ENCODE measurements at regions not wholly inside any gene's neighbourhood (a gene's known extent, or its start where the extent isn't known, plus 50 kb on each side); places are given as distances from the start of the nearest gene placed in this dataset.
"Not testable (repeated sequence)": the region's sequence is repeated elsewhere in the genome, so short reads cannot be mapped to it uniquely, and the experiment has no call there.

DNA sequence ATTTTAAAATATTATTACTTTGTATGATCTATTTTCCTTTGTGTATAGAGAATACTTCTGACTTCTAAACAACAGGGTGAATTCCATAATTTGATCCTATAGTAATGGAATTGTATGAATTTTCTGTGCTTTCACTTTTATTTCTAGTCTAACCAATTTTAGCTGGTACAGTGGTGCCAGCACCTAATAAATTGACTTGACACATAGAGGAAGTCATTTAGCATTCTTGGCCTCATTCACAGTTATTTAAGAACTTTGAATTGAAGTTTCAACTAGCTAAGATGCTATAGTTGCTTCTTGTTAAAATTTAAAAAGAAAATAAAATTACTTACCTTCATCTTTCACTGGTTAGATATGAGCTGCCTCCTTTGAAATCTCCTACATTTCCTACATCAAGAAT lies 220.4 kb downstream of the CPS1 start:
- intact Hi-C loops (cut with DNase I, micrococcal nuclease), result no loop called here
- H3K4me3 ChIP-seq (ENCODE audit: low read length), result no peak overlapping the region
- Mint-ChIP-seq H3K36me3 (ENCODE audit: low read depth) (no peaks in the 10 kb centered on the region), H3K9me3 (peaks cover 4% of the 10 kb centered on the region), H3K27me3 (no peaks in the 10 kb centered on the region), H3K4me1 (ENCODE audit: low read depth) (no peaks in the 10 kb centered on the region), H3K4me3 (no peak overlapping the region), H3K27ac (no peak overlapping the region)
- CTCF ChIA-PET, result no interaction called here
- no peaks in the 10 kb centered on the region for H3K4me1 ChIP-seq (ENCODE audit: insufficient read depth, low read length)
- no peaks in the 10 kb centered on the region for H3K9me3 ChIP-seq (ENCODE audit: control insufficient read depth in 1 of 2, insufficient read depth in 1 of 2, low read length in 2 of 2)
- no peaks in the 10 kb centered on the region for H3K27me3 ChIP-seq (ENCODE audit: control insufficient read depth in 1 of 2, insufficient read depth in 2 of 2, low read length in 2 of 2)
- no peak for ATAC-seq (ENCODE audit: poor library complexity)
- POLR2A ChIA-PET, result no interaction called here
- H3K27ac ChIP-seq (ENCODE audit: low read depth in 1 of 2, low read length in 2 of 2), result no peak overlapping the region
- no peaks in the 10 kb centered on the region for H3K36me3 ChIP-seq (ENCODE audit: insufficient read depth, low read length)
- DNase-seq, result no peak
- TF ChIP-seq, protein P1, sequence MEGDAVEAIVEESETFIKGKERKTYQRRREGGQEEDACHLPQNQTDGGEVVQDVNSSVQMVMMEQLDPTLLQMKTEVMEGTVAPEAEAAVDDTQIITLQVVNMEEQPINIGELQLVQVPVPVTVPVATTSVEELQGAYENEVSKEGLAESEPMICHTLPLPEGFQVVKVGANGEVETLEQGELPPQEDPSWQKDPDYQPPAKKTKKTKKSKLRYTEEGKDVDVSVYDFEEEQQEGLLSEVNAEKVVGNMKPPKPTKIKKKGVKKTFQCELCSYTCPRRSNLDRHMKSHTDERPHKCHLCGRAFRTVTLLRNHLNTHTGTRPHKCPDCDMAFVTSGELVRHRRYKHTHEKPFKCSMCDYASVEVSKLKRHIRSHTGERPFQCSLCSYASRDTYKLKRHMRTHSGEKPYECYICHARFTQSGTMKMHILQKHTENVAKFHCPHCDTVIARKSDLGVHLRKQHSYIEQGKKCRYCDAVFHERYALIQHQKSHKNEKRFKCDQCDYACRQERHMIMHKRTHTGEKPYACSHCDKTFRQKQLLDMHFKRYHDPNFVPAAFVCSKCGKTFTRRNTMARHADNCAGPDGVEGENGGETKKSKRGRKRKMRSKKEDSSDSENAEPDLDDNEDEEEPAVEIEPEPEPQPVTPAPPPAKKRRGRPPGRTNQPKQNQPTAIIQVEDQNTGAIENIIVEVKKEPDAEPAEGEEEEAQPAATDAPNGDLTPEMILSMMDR (IDR thresholded peaks at IDR 0.05), result no peak

DNA sequence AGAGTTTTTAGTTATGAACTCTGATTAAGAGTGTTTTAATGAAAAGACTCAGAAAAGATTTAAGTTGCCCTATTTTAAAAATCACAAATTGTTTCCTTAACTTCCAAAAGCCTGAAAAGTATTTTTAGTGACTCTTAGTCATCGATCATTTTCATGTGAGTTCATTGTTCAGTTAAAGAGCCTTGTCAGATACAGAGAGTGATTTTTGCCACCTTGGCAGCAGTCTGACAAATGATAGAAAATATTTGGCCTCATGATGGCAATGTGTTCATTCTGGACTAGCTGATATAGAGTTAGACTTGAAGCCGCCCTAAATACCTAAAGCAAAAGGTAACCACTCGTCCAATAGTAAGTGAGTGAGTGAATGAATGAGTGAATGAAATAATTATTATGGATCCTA lies 225.8 kb downstream of the CPS1 start:
- no peak for DNase-seq
- intact Hi-C loops (cut with DNase I, micrococcal nuclease), result no loop called here
- Mint-ChIP-seq H3K36me3 (ENCODE audit: low read depth) (no peaks in the 10 kb centered on the region), H3K27me3 (no peaks in the 10 kb centered on the region), H3K27ac (no peak overlapping the region), H3K4me1 (ENCODE audit: low read depth) (no peaks in the 10 kb centered on the region), H3K4me3 (no peak overlapping the region), H3K9me3 (no peaks in the 10 kb centered on the region)
- Histone ChIP-seq H3K27ac (ENCODE audit: low read depth in 1 of 2, low read length in 2 of 2) (no peak overlapping the region), H3K27me3 (ENCODE audit: control insufficient read depth in 1 of 2, insufficient read depth in 2 of 2, low read length in 2 of 2) (no peaks in the 10 kb centered on the region), H3K4me1 (ENCODE audit: insufficient read depth, low read length) (no peaks in the 10 kb centered on the region), H3K9me3 (ENCODE audit: control insufficient read depth in 1 of 2, insufficient read depth in 1 of 2, low read length in 2 of 2) (peaks cover 0 to under 1% of the 10 kb centered on the region in 2 experiments), H3K36me3 (ENCODE audit: insufficient read depth, low read length) (no peaks in the 10 kb centered on the region), H3K4me3 (ENCODE audit: low read length) (no peak overlapping the region)
- ATAC-seq (ENCODE audit: poor library complexity), result no peak
- ChIA-PET CTCF (no interaction called here), POLR2A (no interaction called here)
- TF ChIP-seq, protein P1 (IDR thresholded peaks at IDR 0.05), result no peak

DNA sequence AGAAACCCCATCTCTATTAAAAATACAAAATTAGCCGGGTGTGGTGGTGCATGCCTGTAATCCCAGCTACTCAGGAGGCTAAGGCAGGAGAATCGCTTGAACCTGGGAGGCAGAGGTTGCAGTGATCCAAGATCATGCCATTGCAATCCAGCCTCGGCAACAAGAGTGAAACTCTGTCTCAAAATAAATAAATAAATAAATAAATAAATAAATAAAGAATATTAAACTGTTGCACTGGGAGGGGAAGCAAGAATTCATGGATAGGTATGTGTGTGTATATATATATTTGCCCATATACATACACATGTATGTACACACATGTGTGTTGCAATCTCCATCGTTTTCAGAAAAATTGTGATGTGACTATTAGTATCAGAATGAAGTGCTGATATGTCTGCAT lies 231.4 kb downstream of the CPS1 start:
- H3K36me3 ChIP-seq (ENCODE audit: insufficient read depth, low read length); CTCF ChIA-PET; ATAC-seq (ENCODE audit: poor library complexity); H3K27me3 ChIP-seq (ENCODE audit: control insufficient read depth in 1 of 2, insufficient read depth in 2 of 2, low read length in 2 of 2); H3K4me1 Mint-ChIP-seq (ENCODE audit: low read depth); H3K27me3 Mint-ChIP-seq; H3K4me1 ChIP-seq (ENCODE audit: insufficient read depth, low read length); DNase-seq; H3K27ac ChIP-seq (ENCODE audit: low read depth in 1 of 2, low read length in 2 of 2); H3K4me3 Mint-ChIP-seq; H3K9me3 Mint-ChIP-seq; POLR2A ChIA-PET; H3K9me3 ChIP-seq (ENCODE audit: control insufficient read depth in 1 of 2, insufficient read depth in 1 of 2, low read length in 2 of 2); intact Hi-C loops (cut with DNase I, micrococcal nuclease); H3K27ac Mint-ChIP-seq; H3K4me3 ChIP-seq (ENCODE audit: low read length); H3K36me3 Mint-ChIP-seq (ENCODE audit: low read depth): not testable (repeated sequence)

DNA sequence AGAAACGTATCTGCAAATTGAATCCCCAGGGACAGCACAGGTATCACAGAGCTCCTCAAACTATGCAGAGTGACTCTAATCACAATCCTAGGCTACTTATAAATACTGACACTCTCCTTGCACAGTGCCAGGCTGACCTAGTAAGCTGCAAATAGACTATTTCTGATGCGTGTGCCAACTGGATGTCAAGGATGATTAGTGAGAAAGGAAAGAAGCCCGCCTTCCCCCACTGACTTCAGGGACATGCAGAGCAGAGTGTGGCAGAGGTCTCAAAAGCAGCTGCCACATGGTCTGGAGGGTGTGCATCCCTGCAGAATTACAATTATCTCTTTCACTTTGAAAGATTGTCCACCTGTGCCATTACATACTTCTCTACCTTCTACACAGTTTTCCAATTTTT lies 235.6 kb downstream of the CPS1 start:
- no peak overlapping the region for H3K27ac Mint-ChIP-seq
- no peaks in the 10 kb centered on the region for H3K9me3 Mint-ChIP-seq
- TF ChIP-seq, protein P1 (IDR thresholded peaks at IDR 0.05), result no peak
- no peaks in the 10 kb centered on the region for H3K4me1 ChIP-seq (ENCODE audit: insufficient read depth, low read length)
- H3K36me3 ChIP-seq (ENCODE audit: insufficient read depth, low read length), result no peaks in the 10 kb centered on the region
- no peaks in the 10 kb centered on the region for H3K36me3 Mint-ChIP-seq (ENCODE audit: low read depth)
- H3K27me3 ChIP-seq (ENCODE audit: control insufficient read depth in 1 of 2, insufficient read depth in 2 of 2, low read length in 2 of 2), result no peaks in the 10 kb centered on the region
- no peak overlapping the region for H3K4me3 Mint-ChIP-seq
- no peak overlapping the region for H3K27ac ChIP-seq (ENCODE audit: low read depth in 1 of 2, low read length in 2 of 2)
- ATAC-seq (ENCODE audit: poor library complexity) (no peak), DNase-seq (no peak)
- H3K9me3 ChIP-seq (ENCODE audit: control insufficient read depth in 1 of 2, insufficient read depth in 1 of 2, low read length in 2 of 2), result peaks cover 0 to 9% of the 10 kb centered on the region in 2 experiments
- no peaks in the 10 kb centered on the region for H3K27me3 Mint-ChIP-seq
- H3K4me3 ChIP-seq (ENCODE audit: low read length), result no peak overlapping the region
- intact Hi-C loops (cut with DNase I, micrococcal nuclease), result no loop called here
- no peaks in the 10 kb centered on the region for H3K4me1 Mint-ChIP-seq (ENCODE audit: low read depth)
- ChIA-PET POLR2A (no interaction called here), CTCF (no interaction called here)

Measured in CD4-positive, alpha-beta T cell (primary cell).